WTC11 (cell line): ENCODE measurements at regions not wholly inside any gene's neighbourhood (a gene's known extent, or its start where the extent isn't known, plus 50 kb on each side); places are given as distances from the start of the nearest gene placed in this dataset.

ENCODE experiments used
- ATAC-seq: fragments of 200-7000 bp; cut with Tn5 transposase; 2 replicates; pipeline ENCODE4 v1.10.0; 2021; ENCODE audit warnings: mild to moderate bottlenecking, moderate library complexity
- CTCF ChIA-PET: fragments of 300-600 bp; sonication (Branson Sonifier 250); formaldehyde crosslinking; loops from one replicate; lab custom pipeline; 2021; ENCODE audit warnings: antibody characterized with exemption; lab: Charles Lee
- POLR2A ChIA-PET: fragments of 350-600 bp; sonication (Branson Sonifier 250); formaldehyde crosslinking; loops from one replicate; lab custom pipeline; 2021; ENCODE audit warnings: antibody characterized with exemption; lab: Charles Lee
- DNase-seq: peaks from one replicate; pipeline ENCODE4 v3.0.0; 2021; ENCODE audit warnings: low spot score
- H3K27ac Mint-ChIP-seq: 2 replicates; pipeline ENCODE4 v1.8.0; 2021; ENCODE audit warnings: mixed read lengths
- H3K27me3 Mint-ChIP-seq: 2 replicates; pipeline ENCODE4 v1.8.0; 2021; ENCODE audit warnings: low read depth, mild to moderate bottlenecking, moderate library complexity, mixed read lengths
- H3K36me3 Mint-ChIP-seq: 2 replicates; pipeline ENCODE4 v1.8.0; 2021; ENCODE audit warnings: mixed read lengths
- H3K4me1 Mint-ChIP-seq: 2 replicates; pipeline ENCODE4 v1.8.0; 2022; ENCODE audit warnings: mixed read lengths
- H3K4me3 Mint-ChIP-seq: 2 replicates; pipeline ENCODE4 v1.8.0; 2021; ENCODE audit warnings: mild to moderate bottlenecking, moderate library complexity, mixed read lengths
- H3K9me3 Mint-ChIP-seq: 2 replicates; pipeline ENCODE4 v1.8.0; 2021; ENCODE audit warnings: mixed read lengths
- ATF1 ChIP-seq: sonication (generic); formaldehyde crosslinking; IDR thresholded peaks from 2 replicates; pipeline ENCODE4 v1.8.1; 2023; ENCODE audit warnings: mild to moderate bottlenecking, moderate library complexity, missing genetic modification reagents
- CTCF ChIP-seq: fragments of 200-600 bp; IDR thresholded peaks from 2 replicates; pipeline ENCODE4 v1.8.0; 2022; ENCODE audit warnings: antibody characterized with exemption
- ELF4 ChIP-seq: sonication (generic); formaldehyde crosslinking; IDR thresholded peaks from 2 replicates; pipeline ENCODE4 v1.8.1; 2022; ENCODE audit warnings: low read depth, mild to moderate bottlenecking, moderate library complexity, missing genetic modification reagents
- FOXP4 ChIP-seq: sonication (generic); formaldehyde crosslinking; IDR thresholded peaks from 2 replicates; pipeline ENCODE4 v1.8.0; 2022; ENCODE audit warnings: mild to moderate bottlenecking, missing genetic modification reagents
- HMGXB4 ChIP-seq: sonication (generic); formaldehyde crosslinking; IDR thresholded peaks from 2 replicates; pipeline ENCODE4 v1.8.1; 2023; ENCODE audit warnings: mild to moderate bottlenecking, moderate library complexity, missing genetic modification reagents
- JAZF1 ChIP-seq: fragments of 250-450 bp; sonication (Bioruptor Pico); IDR thresholded peaks from 2 replicates; pipeline ENCODE4 v1.9.0; 2021; ENCODE audit warnings: moderate library complexity, mild to moderate bottlenecking, inconsistent platforms
- JUN ChIP-seq: sonication (generic); formaldehyde crosslinking; IDR thresholded peaks from 2 replicates; pipeline ENCODE4 v1.8.0; 2023; ENCODE audit warnings: mild to moderate bottlenecking, missing genetic modification reagents
- KAT7 ChIP-seq: sonication (generic); formaldehyde crosslinking; IDR thresholded peaks from 2 replicates; pipeline ENCODE4 v1.8.1; 2023; ENCODE audit warnings: missing genetic modification reagents, mild to moderate bottlenecking, borderline replicate concordance
- NFE2L1 ChIP-seq: sonication (generic); formaldehyde crosslinking; IDR thresholded peaks from 2 replicates; pipeline ENCODE4 v1.8.1; 2023; ENCODE audit warnings: missing genetic modification reagents
- SOX15 ChIP-seq: fragments of 250-450 bp; sonication (Bioruptor Pico); IDR thresholded peaks from 2 replicates; pipeline ENCODE4 v1.9.0; 2021; ENCODE audit warnings: mild to moderate bottlenecking
- SP1 ChIP-seq: sonication (generic); formaldehyde crosslinking; conservative IDR thresholded peaks from 2 replicates; pipeline ENCODE4 v1.8.1; 2022; ENCODE audit warnings: missing genetic modification reagents
- ZNF121 ChIP-seq: sonication (generic); formaldehyde crosslinking; IDR thresholded peaks from 2 replicates; pipeline ENCODE4 v1.8.0; 2023; ENCODE audit warnings: missing genetic modification reagents
- ZNF219 ChIP-seq: sonication (generic); formaldehyde crosslinking; IDR thresholded peaks from 2 replicates; pipeline ENCODE4 v1.8.0; 2023; ENCODE audit warnings: missing genetic modification reagents, mild to moderate bottlenecking, borderline replicate concordance
- ZNF232 ChIP-seq: sonication (generic); formaldehyde crosslinking; IDR thresholded peaks from 2 replicates; pipeline ENCODE4 v1.8.0; 2022; ENCODE audit warnings: mild to moderate bottlenecking, missing genetic modification reagents
- ZNF532 ChIP-seq: fragments of 250-450 bp; sonication (Bioruptor Pico); IDR thresholded peaks from 2 replicates; pipeline ENCODE4 v1.9.0; 2021; ENCODE audit warnings: mild to moderate bottlenecking, borderline replicate concordance
- TF ChIP-seq, protein P1 (sequence below): sonication (generic); formaldehyde crosslinking; IDR thresholded peaks from 2 replicates; pipeline ENCODE4 v1.8.1; 2022; ENCODE audit warnings: low read depth, mild to moderate bottlenecking, moderate library complexity, missing genetic modification reagents, borderline replicate concordance
- TF ChIP-seq, protein P2 (sequence below): sonication (generic); formaldehyde crosslinking; IDR thresholded peaks from 2 replicates; pipeline ENCODE4 v1.8.0; 2022; ENCODE audit warnings: mild to moderate bottlenecking, missing genetic modification reagents
- TF ChIP-seq, protein P3 (sequence below): fragments of 250-450 bp; sonication (Bioruptor Pico); IDR thresholded peaks from 2 replicates; pipeline ENCODE4 v1.8.0; 2021; ENCODE audit warnings: mild to moderate bottlenecking

- TF ChIP-seq FOXP4 (CRISPR knock-in tag) (0 out of 2 replicates have a peak, but pooled peaks have one; percentile 45), ZNF219 (CRISPR knock-in tag) (no peak), NFE2L1 (CRISPR knock-in tag) (peak; percentile 52; the same call in 1 of the 2 replicates), ZNF532 (CRISPR knock-in tag) (peak; percentile 39; the same call in 1 of the 2 replicates)
- TF ChIP-seq, protein P1, sequence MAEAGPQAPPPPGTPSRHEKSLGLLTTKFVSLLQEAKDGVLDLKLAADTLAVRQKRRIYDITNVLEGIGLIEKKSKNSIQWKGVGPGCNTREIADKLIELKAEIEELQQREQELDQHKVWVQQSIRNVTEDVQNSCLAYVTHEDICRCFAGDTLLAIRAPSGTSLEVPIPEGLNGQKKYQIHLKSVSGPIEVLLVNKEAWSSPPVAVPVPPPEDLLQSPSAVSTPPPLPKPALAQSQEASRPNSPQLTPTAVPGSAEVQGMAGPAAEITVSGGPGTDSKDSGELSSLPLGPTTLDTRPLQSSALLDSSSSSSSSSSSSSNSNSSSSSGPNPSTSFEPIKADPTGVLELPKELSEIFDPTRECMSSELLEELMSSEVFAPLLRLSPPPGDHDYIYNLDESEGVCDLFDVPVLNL (CRISPR knock-in tag): no peak
- TF ChIP-seq, protein P2, sequence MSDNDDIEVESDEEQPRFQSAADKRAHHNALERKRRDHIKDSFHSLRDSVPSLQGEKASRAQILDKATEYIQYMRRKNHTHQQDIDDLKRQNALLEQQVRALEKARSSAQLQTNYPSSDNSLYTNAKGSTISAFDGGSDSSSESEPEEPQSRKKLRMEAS (CRISPR knock-in tag): peak; percentile 88
- TF ChIP-seq, all 79 proteins: peak for 6
Observed at GRCh38 chr2:121888189-121888557, 132.7 kb downstream of the TSN start (continued).

- peaks cover 11% of the 10 kb centered on the region for H3K9me3 Mint-ChIP-seq
- DNase-seq (no peak), ATAC-seq (no peak)
- no peaks in the 10 kb centered on the region for H3K4me1 Mint-ChIP-seq
- CTCF ChIA-PET: interaction anchor here (1.3 kb wide), 1 partner anchor 79 kb away, joined by 6 read pairs; no protein-coding TSS in a partner anchor
- H3K27ac Mint-ChIP-seq: no peak overlapping the region
- H3K27me3 Mint-ChIP-seq: peaks cover 17% of the 10 kb centered on the region
- H3K36me3 Mint-ChIP-seq: peaks cover 7% of the 10 kb centered on the region
- no peak for TF ChIP-seq JAZF1 (CRISPR knock-in tag)
- TF ChIP-seq ZNF121 (CRISPR knock-in tag): no peak
- TF ChIP-seq ZNF232: no peak
- TF ChIP-seq, protein P3, sequence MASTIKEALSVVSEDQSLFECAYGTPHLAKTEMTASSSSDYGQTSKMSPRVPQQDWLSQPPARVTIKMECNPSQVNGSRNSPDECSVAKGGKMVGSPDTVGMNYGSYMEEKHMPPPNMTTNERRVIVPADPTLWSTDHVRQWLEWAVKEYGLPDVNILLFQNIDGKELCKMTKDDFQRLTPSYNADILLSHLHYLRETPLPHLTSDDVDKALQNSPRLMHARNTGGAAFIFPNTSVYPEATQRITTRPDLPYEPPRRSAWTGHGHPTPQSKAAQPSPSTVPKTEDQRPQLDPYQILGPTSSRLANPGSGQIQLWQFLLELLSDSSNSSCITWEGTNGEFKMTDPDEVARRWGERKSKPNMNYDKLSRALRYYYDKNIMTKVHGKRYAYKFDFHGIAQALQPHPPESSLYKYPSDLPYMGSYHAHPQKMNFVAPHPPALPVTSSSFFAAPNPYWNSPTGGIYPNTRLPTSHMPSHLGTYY: no peak
- TF ChIP-seq SP1: no peak
- no peak for TF ChIP-seq JUN
- TF ChIP-seq KAT7 (CRISPR knock-in tag): no peak
- no peak for TF ChIP-seq HMGXB4 (CRISPR knock-in tag)
- no peak for TF ChIP-seq ELF4
- no peak for TF ChIP-seq ZNF219 (CRISPR knock-in tag)
- TF ChIP-seq ATF1 (CRISPR knock-in tag): no peak
- no peak for TF ChIP-seq CTCF
- no peak for TF ChIP-seq SOX15 (CRISPR knock-in tag)
- H3K4me3 Mint-ChIP-seq: no peak overlapping the region
- POLR2A ChIA-PET: no interaction called here
Observed at GRCh38 chr2:121890041-121890440, 134.6 kb downstream of the TSN start.
